GM12874 (cell line): ENCODE measurements at regions not wholly inside any gene's neighbourhood (a gene's known extent, or its start where the extent isn't known, plus 50 kb on each side); places are given as distances from the start of the nearest gene placed in this dataset.

Experiments used
- CTCF ChIP-seq: IDR thresholded peaks from 2 replicates; pipeline ENCODE4 v1.5.1; 2011; ENCODE audit warnings: low read depth, mild to moderate bottlenecking, control low read depth, low read length, moderate library complexity; ENCODE audit not compliant: insufficient read depth

- no peak for TF ChIP-seq CTCF
These were observed 442.2 kb upstream of the DDI1 start for GRCh38 chr11:103594283-103594682.

GRCh38 chr11:103596315-103596714 lies 440.1 kb upstream of the DDI1 start:
- no peak for TF ChIP-seq CTCF

GRCh38 chr11:103601225-103601846 lies 435.1 kb upstream of the DDI1 start:
- peak; percentile 77; the same call in 1 of the 2 replicates for TF ChIP-seq CTCF

GRCh38 chr11:103602840-103603239 lies 433.6 kb upstream of the DDI1 start:
- no peak for TF ChIP-seq CTCF

GRCh38 chr11:103604310-103604709 lies 432.1 kb upstream of the DDI1 start:
- no peak for TF ChIP-seq CTCF

GRCh38 chr11:103608566-103608965 lies 427.9 kb upstream of the DDI1 start:
- TF ChIP-seq CTCF: no peak

- 0 out of 2 replicates have a peak, but pooled peaks have one; percentile 19 for TF ChIP-seq CTCF
These were observed 427.0 kb upstream of the DDI1 start for GRCh38 chr11:103609117-103610066.
